ENCODE measurements at regions not wholly inside any gene's neighbourhood (a gene's known extent, or its start where the extent isn't known, plus 50 kb on each side); places are given as distances from the start of the nearest gene placed in this dataset.

DNA sequence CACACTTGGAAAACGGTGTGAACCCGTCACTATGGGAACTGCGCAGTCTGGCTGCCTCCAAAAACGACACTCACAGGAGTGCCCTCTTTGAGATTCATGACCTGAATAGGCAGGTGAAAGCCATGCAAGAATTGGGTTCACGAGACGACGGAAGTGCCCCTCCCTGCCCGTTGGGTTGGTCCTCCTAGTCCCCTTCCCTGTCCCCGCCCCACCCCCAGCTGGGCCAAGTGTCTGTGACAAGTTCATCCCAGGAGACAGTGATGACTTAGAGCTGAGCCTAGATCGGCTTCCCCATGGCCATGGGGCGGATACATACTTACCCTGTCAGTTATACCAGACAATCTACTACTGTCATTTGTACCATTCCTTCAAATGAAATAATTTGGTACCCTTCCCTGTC, 1137.7 kb upstream of the CHAC2 start:
- Histone ChIP-seq H3K27ac (no peak overlapping the region), H3K4me3 (no peak overlapping the region), H3K9me3 (peaks cover 0 to 24% of the 10 kb centered on the region in 2 donors), H3K36me3 (no peaks in the 10 kb centered on the region), H3K27me3 (no peaks in the 10 kb centered on the region), H3K4me1 (no peaks in the 10 kb centered on the region)
- DNase-seq (peak in 1 of 4 donors; percentile 74), ATAC-seq (no peak)
- TF ChIP-seq, protein P1, sequence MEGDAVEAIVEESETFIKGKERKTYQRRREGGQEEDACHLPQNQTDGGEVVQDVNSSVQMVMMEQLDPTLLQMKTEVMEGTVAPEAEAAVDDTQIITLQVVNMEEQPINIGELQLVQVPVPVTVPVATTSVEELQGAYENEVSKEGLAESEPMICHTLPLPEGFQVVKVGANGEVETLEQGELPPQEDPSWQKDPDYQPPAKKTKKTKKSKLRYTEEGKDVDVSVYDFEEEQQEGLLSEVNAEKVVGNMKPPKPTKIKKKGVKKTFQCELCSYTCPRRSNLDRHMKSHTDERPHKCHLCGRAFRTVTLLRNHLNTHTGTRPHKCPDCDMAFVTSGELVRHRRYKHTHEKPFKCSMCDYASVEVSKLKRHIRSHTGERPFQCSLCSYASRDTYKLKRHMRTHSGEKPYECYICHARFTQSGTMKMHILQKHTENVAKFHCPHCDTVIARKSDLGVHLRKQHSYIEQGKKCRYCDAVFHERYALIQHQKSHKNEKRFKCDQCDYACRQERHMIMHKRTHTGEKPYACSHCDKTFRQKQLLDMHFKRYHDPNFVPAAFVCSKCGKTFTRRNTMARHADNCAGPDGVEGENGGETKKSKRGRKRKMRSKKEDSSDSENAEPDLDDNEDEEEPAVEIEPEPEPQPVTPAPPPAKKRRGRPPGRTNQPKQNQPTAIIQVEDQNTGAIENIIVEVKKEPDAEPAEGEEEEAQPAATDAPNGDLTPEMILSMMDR (IDR thresholded peaks at IDR 0.05) = no peak
- intact Hi-C loops (cut with DNase I) = no loop called here

DNA sequence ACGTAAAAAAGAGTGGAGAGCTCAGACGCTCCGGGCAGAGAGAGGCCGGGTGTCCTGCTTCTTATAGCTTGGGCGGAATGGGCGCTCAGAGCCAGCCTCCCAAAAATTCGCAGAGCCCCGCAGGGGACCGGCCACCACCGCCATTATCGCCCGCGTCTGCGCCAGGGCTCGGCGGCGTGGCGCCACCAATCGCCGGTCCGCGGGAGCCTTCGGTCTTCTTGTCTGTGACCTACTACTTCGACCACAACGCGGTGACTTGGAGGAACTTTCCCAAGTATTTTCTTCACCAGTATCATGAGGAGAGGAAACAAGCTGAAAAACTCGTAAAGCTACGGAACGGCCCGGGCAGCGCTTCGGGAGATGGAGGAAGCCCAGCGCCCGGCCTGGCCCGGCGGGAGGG, 1138.1 kb upstream of the CHAC2 start:
- TF ChIP-seq, protein P1 (IDR thresholded peaks at IDR 0.05) = no peak
- ATAC-seq (no peak), DNase-seq (peak in 1 of 4 donors; percentile 79)
- no peak overlapping the region for H3K27ac ChIP-seq
- no peaks in the 10 kb centered on the region for H3K4me1 ChIP-seq
- no peaks in the 10 kb centered on the region for H3K36me3 ChIP-seq
- intact Hi-C loops (cut with DNase I) = no loop called here
- H3K4me3 ChIP-seq = no peak overlapping the region
- H3K27me3 ChIP-seq = no peaks in the 10 kb centered on the region
- H3K9me3 ChIP-seq = peaks cover 0 to 24% of the 10 kb centered on the region in 2 donors

DNA sequence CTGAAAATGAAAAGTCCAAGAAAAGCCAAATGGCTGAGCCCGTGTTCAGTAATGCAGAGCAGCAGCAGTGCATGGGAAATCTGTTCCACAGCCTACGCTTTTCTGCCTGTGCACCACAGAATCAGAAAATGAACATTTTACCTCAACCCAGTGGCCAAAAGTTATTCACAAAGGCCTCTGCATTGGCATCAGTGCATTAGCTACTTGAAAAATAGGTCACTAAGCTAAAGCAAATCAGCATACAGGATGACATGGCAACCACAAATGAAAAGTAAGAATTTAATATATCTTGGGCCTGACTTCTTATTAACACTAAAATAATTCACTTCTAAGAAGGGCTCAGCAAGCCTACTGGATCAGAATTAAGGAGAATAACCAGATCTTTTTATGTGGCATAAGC, 1145.3 kb upstream of the CHAC2 start:
- no peak for ATAC-seq
- TF ChIP-seq, protein P1 (IDR thresholded peaks at IDR 0.05) = no peak
- intact Hi-C loops (cut with DNase I) = no loop called here
- Histone ChIP-seq H3K9me3 (no peaks in the 10 kb centered on the region), H3K4me3 (no peak overlapping the region), H3K27ac (no peak overlapping the region), H3K4me1 (no peaks in the 10 kb centered on the region), H3K27me3 (no peaks in the 10 kb centered on the region), H3K36me3 (no peaks in the 10 kb centered on the region)
- no peak for DNase-seq

DNA sequence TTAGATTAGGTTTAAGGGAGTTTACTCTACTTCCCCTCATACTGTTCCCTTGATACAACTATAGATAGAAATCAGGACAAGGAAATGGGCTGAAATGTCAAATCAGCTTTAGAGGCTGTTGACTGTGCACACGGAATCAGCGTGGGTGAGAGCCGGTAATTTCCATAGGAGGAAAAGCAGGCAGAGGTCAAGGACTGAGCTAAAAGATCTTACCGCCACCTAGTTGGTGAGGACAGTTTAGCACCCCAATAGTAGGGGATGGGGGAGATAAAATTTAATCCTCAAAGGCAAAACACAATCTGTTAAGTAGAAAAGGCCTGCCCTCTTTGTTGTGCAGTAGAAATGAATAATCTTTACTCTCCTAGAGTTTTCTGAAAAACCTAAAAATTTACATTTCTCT, 1154.5 kb upstream of the CHAC2 start:
- no peak for DNase-seq

DNA sequence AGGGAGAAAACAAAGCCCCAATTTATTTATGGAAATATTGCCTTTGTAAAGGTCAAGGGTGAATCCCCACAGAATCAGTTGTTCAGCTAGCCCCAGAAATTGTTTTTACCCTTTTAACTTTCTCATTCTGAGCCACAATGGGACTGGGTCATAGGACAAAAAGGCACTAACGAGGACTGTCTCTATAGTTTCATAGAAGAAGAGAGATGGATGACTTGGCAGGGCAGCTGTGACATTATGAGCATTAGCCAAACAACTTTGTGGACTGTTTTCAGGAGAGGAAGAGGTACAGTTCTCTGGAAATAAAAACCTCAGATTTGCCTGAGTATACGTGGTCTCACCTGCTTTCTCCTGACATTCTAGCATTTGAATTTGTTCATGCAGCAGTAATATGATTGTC, 1155.8 kb upstream of the CHAC2 start:
- TF ChIP-seq, protein P1 (IDR thresholded peaks at IDR 0.05) = no peak
- no peaks in the 10 kb centered on the region for H3K27me3 ChIP-seq
- no peak for ATAC-seq
- intact Hi-C loops (cut with DNase I) = no loop called here
- H3K4me1 ChIP-seq = no peaks in the 10 kb centered on the region
- DNase-seq = no peak
- no peaks in the 10 kb centered on the region for H3K36me3 ChIP-seq
- H3K4me3 ChIP-seq = no peak overlapping the region
- peaks cover 0 to 12% of the 10 kb centered on the region in 2 donors for H3K9me3 ChIP-seq
- no peak overlapping the region for H3K27ac ChIP-seq

More for the DNA sequence above, 1154.5 kb upstream of the CHAC2 start:
- H3K27me3 ChIP-seq = no peaks in the 10 kb centered on the region
- no peak for ATAC-seq
- H3K4me3 ChIP-seq = no peak overlapping the region
- TF ChIP-seq, protein P1 (IDR thresholded peaks at IDR 0.05) = no peak
- H3K9me3 ChIP-seq = peaks cover 0 to 11% of the 10 kb centered on the region in 2 donors
- H3K36me3 ChIP-seq = no peaks in the 10 kb centered on the region
- H3K4me1 ChIP-seq = no peaks in the 10 kb centered on the region
- intact Hi-C loops (cut with DNase I) = no loop called here
- H3K27ac ChIP-seq = no peak overlapping the region
